HG02840 (cell line): ENCODE measurements at regions not wholly inside any gene's neighbourhood (a gene's known extent, or its start where the extent isn't known, plus 50 kb on each side); places are given as distances from the start of the nearest gene placed in this dataset.
"Not testable (repeated sequence)": the region's sequence is repeated elsewhere in the genome, so short reads cannot be mapped to it uniquely, and the experiment has no call there.

Experiments
- ATAC-seq: cut with Tn5 transposase; IDR thresholded peaks from one replicate; pipeline ENCODE4 v1.9.1; 2021; ENCODE audit warnings: mild to moderate bottlenecking, moderate library complexity, moderate number of reproducible peaks; ENCODE audit not compliant: unreplicated experiment, low FRiP score

- not testable (repeated sequence) for ATAC-seq
Measured at GRCh38 chr2:90029080-90029428, 1337.6 kb downstream of the RPIA start.

GRCh38 chr2:90032269-90032668, 1340.8 kb downstream of the RPIA start:
- not testable (repeated sequence) for ATAC-seq

DNA sequence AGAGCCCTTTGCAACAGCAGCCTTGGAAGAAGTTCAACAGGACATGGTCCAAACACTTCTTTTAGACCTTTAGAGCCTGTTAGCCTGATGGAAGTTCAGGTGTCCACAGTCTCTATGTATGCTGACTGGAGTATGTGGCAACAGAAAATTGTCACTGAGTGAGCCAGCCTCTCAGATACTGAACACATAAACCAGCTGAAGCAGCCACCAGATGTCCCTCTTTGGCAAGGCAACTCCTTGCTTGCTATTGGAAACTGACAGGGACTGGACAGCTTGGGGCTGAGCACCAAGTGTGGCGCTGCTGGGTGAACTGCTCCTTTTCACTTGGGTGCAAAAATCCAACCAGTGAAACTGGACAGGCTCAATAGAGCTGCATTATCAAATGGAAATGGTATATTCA, 1344.9 kb downstream of the RPIA start:
- ATAC-seq = not testable (repeated sequence)

GRCh38 chr2:90039093-90039492, 1347.6 kb downstream of the RPIA start:
- not testable (repeated sequence) for ATAC-seq

GRCh38 chr2:90047776-90048175, 1356.3 kb downstream of the RPIA start:
- ATAC-seq = not testable (repeated sequence)

- not testable (repeated sequence) for ATAC-seq
Measured at GRCh38 chr2:90052113-90052631, 1360.7 kb downstream of the RPIA start.

- no peak for ATAC-seq
Measured at GRCh38 chr2:90069290-90069894, 1377.9 kb downstream of the RPIA start.

GRCh38 chr2:90076311-90076710, 1384.8 kb downstream of the RPIA start:
- ATAC-seq = no peak

- ATAC-seq = no peak
Measured at GRCh38 chr2:90077948-90078347, 1386.5 kb downstream of the RPIA start.

GRCh38 chr2:90079374-90079773, 1387.9 kb downstream of the RPIA start:
- no peak for ATAC-seq

- ATAC-seq = not testable (repeated sequence)
Measured at GRCh38 chr2:90087792-90088191, 1396.3 kb downstream of the RPIA start.

DNA sequence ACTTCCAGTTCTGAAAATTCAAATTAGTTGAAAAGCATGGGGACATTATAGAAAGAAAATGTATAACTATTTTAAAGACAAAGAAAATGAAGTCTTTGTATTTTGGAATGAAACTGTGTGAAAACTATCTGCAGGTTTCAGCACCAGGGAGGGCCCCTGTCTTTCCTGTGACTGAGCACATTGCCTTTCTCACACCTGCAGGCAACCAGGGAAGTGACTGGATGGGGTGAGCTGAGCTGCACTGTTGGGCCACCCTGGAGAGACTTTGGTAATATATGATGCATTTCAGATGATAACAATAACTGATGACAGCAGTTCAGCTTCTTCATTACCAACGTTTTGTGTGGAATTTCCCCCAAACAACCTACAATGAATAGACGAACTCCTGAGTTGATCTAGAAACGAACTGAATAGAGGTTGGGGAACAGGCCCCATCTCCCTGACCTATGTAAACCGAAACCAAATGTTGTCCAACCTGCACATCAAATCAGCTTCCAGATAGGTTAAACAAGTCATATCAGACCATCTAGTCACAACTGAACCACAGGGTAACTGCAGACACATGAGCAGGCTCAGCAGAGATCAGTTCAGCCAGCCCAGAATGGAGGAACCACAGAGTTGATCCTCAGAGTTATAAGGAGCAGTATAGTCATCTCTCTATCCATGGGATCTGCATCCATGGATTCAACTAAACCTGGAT, 1402.2 kb downstream of the RPIA start:
- ATAC-seq = peak; percentile 63

DNA sequence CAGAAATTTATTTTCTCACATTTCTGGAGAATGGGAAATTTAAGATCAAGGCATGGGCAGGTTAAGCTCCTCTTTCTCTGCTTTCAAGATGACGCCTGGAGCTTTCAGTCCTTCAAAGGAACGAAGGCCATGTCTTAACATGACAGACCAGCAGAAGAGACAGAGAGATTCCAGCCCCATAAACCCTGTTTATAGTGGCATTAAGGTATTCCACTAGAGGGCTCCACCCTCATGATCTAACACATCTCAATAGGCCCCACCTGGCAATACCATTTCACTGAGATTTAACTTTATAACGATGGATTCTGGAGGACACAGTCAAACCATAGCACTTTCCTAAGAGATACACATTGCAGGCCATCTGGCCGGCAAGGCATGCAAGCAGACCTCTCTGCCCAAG, 1406.1 kb downstream of the RPIA start:
- ATAC-seq = not testable (repeated sequence)

DNA sequence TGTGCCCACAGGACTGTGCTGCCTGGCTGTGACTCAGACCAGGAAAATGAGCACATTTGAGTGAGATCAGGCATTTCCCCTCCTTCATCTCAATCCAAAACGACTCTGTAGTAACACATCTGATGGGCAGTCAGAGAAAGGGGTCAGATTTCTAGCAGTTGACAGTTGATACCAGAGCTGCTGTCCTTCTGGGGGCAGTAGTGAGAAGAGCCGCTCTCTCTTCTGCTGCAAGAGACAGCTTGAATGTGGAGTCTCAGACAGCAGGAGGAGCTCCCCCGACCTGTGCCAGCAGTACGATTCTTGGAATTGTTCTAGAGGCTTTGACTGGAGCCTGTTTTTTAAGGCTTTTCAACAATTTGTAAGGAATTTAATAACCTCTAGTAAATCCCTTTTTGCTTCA, 1413.7 kb downstream of the RPIA start:
- not testable (repeated sequence) for ATAC-seq

GRCh38 chr2:90123409-90123808, 1431.9 kb downstream of the RPIA start:
- ATAC-seq = not testable (repeated sequence)

- not testable (repeated sequence) for ATAC-seq
Measured at GRCh38 chr2:90139046-90139445, 1447.6 kb downstream of the RPIA start.

DNA sequence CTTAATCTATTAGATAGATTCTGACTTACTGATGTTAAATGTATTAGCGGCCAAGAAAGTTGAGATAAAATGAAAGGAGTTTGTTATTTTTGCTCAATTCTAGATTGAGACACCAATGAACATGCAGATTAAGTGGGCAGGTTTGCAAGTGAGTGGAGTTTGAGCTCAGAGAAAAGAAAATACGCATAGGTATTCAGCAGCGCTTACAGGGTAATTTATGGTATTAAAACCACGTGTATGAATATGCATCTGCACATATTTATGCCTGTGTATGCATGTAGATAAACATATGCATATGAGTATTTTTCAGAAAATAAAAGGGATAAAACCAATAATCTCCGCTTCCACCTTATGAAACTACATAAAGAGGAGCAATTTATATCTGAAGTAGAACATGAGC, 1450.1 kb downstream of the RPIA start:
- ATAC-seq = not testable (repeated sequence)

GRCh38 chr2:90151805-90152204, 1460.3 kb downstream of the RPIA start:
- ATAC-seq = not testable (repeated sequence)

GRCh38 chr2:90170978-90171377, 1479.5 kb downstream of the RPIA start:
- ATAC-seq = not testable (repeated sequence)

- not testable (repeated sequence) for ATAC-seq
Measured at GRCh38 chr2:90173081-90173480, 1481.6 kb downstream of the RPIA start.

GRCh38 chr2:90179591-90179990, 1488.1 kb downstream of the RPIA start:
- not testable (repeated sequence) for ATAC-seq
